ENCODE measurements at regions not wholly inside any gene's neighbourhood (a gene's known extent, or its start where the extent isn't known, plus 50 kb on each side); places are given as distances from the start of the nearest gene placed in this dataset.

DNA sequence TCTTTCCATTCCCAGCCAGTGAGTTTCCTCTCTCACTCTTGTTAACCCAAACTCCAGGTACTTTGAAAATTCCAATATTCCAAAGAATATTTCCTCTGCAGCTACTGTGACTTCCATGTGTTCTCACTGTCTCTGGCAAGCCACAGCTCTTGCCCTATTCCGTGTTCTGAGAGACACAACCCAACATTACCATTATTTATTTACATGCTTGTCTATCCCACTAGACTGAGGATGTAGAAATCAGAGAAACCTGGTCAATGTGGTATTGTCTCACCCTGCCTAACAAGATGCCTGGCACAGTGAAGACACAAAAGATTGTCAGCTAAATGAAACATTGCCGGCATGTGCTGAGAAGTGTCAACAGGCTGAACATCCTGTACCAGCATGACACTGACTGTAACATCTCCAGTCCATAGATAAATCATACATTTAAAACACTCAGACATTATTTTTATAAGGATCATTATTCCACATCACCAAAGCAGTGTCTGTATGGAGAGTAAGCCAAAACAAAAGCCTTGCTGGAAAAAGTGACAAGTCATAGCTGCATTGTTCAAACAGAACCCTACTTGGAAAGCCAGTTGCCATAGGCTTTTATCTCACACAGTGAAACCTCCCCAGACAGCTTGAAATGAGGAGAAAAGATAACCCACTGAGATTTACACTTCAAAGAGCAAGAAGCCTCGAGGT is 72.3 kb downstream of the SIPA1L2 start:
- FAIRE-seq (no peak), DNase-seq (ENCODE audit: insufficient read length, low spot score) (no peak)
- TF ChIP-seq TAF1 (IDR thresholded peaks at IDR 0.05; ENCODE audit: low read depth, low read length) (no peak), POU2F2 (IDR thresholded peaks at IDR 0.05; ENCODE audit: low read depth, low read length) (no peak), POLR2A (IDR thresholded peaks at IDR 0.05; ENCODE audit: low read depth, low read length) (no peak)

DNA sequence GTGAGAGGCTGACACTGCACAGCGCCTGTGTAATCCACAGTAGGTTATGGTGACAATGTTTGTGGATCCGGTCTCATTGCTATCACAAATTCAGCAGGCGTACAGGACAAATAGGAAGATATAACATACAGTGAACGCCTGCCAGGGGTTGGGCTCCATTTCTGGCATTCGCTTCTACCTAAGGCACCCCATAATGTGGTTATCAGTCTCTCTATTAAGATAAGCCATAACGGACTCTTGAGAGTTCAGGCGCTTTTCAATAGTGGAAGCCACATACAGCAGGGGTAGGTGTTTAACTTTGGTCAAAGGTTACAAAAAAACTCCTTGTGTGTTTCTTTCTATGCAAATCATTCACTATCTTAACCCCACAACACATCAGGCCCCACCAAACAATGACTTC is 72.8 kb downstream of the SIPA1L2 start:
- FAIRE-seq (no peak), DNase-seq (ENCODE audit: insufficient read length, low spot score) (no peak)
- no peak for TF ChIP-seq SPI1 (IDR thresholded peaks at IDR 0.05; ENCODE audit: low read depth, low read length)

DNA sequence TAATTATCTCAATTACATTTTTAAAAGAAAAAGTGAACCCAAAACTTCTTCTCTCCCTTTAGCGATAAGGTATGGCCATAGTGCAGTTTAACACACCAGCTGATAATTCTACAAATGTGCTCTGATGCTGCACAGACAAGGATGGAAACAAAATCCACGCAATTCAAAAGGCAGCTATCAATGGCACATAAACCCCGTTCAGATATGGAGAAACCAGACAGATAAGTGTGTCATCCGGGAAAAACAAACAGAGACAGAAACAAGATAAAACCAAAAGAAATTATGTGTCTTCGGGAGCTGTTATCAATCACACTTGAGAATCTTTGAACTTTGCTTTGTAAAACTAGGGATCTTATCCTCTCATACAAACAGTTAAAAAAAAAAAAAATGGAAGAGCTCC is 73.6 kb downstream of the SIPA1L2 start:
- DNase-seq (ENCODE audit: insufficient read length, low spot score): no peak
- no peak for TF ChIP-seq POLR2A (IDR thresholded peaks at IDR 0.05; ENCODE audit: low read depth, low read length)
- no peak for TF ChIP-seq PAX5 (IDR thresholded peaks at IDR 0.05; ENCODE audit: insufficient read depth, low read length, severe bottlenecking)
- no peak for TF ChIP-seq POU2F2 (IDR thresholded peaks at IDR 0.05; ENCODE audit: low read depth, low read length)
- TF ChIP-seq TAF1 (IDR thresholded peaks at IDR 0.05; ENCODE audit: low read depth, low read length): no peak
- TF ChIP-seq SPI1 (IDR thresholded peaks at IDR 0.05; ENCODE audit: low read depth, low read length): no peak
- TF ChIP-seq POLR2AphosphoS5 (IDR thresholded peaks at IDR 0.05; ENCODE audit: low read depth, low read length): no peak
- no peak for FAIRE-seq

DNA sequence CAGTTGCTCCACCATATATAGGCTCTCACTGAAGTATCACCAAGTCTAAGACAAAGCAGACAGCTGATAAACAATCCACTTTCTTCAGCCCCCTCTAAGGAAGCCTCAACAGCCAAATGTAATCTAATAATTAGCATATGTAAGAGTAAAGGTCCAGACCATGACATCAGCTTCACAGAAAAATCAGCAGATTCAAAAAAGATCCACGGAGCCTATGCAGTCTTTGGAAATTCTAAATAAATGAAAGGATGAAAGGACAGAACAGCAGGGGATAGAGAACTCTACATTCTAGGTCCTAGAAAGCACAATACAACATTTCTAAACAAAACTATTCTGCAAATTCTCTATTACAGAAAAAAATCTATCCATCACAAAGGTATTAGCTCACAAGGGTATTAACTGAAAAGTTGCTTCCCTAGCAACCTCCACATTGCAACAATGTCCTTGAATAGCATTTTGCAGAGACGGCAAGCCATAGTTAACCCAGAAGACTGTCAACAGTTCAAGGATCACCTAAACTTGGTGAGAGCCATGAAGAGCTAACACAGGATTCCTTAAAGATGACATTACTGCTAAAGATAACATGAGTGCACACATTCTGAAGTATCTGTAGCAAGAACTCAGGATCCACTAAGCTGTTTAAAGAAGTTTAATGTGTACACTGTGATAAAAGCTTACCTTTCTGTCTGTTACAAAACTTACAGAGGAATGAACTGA is 74.3 kb downstream of the SIPA1L2 start:
- DNase-seq (ENCODE audit: insufficient read length, low spot score) (no peak), FAIRE-seq (no peak)
- no peak for TF ChIP-seq PAX5 (IDR thresholded peaks at IDR 0.05; ENCODE audit: insufficient read depth, low read length, severe bottlenecking)

DNA sequence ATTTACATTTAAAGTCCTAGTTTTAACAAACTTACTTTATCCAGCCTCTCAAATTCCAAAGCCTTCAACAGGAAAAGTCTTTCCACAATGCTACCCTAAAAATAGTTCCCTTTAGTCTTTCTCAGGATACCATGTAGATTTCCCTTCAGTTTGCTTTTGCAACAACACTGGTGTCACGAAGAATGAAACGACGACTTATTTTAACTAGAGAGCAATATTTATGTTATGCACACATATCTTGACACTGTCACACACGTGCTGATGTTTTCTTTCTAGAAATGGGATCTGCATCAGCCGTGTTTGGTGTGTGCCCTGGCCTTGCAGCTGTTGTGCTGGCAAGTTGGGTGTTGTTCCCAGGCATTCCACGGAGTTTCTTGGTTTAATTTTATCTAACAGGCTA is 75.5 kb downstream of the SIPA1L2 start:
- no peak for DNase-seq (ENCODE audit: insufficient read length, low spot score)

DNA sequence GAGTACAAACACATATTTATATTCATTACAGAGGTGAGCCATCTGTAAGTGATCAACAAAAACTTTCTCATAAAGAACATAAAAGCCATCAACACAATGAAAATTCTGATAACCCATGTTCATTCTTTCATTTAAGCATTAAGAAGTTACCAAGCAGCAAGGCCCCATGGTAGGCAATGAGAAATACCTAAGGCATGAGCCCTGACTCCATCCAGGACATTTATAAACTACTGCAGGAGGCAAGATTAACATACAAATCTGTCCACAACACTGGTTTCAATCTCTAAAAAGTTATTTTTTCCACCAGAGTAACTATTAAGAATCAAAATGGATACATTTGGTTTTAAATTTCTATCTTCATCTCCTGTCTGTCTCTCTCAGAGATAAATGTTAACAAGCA is 76.1 kb downstream of the SIPA1L2 start:
- no peak for TF ChIP-seq POLR2A (IDR thresholded peaks at IDR 0.05; ENCODE audit: low read depth, low read length)
- TF ChIP-seq PAX5 (IDR thresholded peaks at IDR 0.05; ENCODE audit: insufficient read depth, low read length, severe bottlenecking): no peak
- no peak for TF ChIP-seq SPI1 (IDR thresholded peaks at IDR 0.05; ENCODE audit: low read depth, low read length)
- no peak for TF ChIP-seq POLR2AphosphoS5 (IDR thresholded peaks at IDR 0.05; ENCODE audit: low read depth, low read length)
- TF ChIP-seq POU2F2 (IDR thresholded peaks at IDR 0.05; ENCODE audit: low read depth, low read length): no peak
- TF ChIP-seq TAF1 (IDR thresholded peaks at IDR 0.05; ENCODE audit: low read depth, low read length): no peak
- FAIRE-seq (no peak), DNase-seq (ENCODE audit: insufficient read length, low spot score) (no peak)

More for the DNA sequence above, 75.5 kb downstream of the SIPA1L2 start:
- no peak for FAIRE-seq
- TF ChIP-seq POLR2A (IDR thresholded peaks at IDR 0.05; ENCODE audit: low read depth, low read length) (no peak), POU2F2 (IDR thresholded peaks at IDR 0.05; ENCODE audit: low read depth, low read length) (no peak), POLR2AphosphoS5 (IDR thresholded peaks at IDR 0.05; ENCODE audit: low read depth, low read length) (no peak), PAX5 (IDR thresholded peaks at IDR 0.05; ENCODE audit: insufficient read depth, low read length, severe bottlenecking) (no peak)

DNA sequence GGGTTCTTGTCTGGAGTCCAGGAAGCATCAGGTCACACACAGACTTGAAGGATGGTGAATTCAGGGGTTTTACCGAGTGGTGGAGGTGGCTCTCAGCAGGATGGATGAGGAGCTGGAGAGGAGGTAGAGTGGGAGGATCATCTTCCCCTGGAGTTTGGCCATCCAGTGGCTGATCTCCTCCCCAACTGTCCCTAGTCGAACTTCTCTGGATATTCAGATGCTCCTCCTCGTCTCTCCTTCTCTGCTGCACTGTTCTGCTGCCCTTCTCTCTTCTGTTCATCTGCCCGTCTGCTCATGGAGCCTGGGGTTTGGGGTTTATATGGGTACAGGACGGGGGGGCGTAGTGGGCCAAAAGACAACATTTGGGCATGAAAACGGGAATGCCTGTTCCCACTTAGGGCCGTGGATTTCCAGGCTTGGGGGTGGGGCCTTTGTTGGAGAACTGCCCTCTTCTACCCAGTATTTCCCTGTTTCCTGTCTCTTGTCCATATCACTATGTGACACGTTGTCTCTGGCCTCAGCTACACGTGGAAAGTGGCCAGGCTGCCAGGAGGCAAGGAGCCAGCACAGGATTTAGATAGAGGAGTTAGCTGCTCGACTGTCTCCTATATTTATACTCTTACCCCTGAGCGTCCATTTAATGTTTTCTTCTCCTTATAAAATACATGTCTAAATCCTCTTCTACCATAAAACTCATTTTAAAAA is 76.7 kb downstream of the SIPA1L2 start:
- DNase-seq (ENCODE audit: insufficient read length, low spot score) (no peak), FAIRE-seq (no peak)
- TF ChIP-seq POLR2A (IDR thresholded peaks at IDR 0.05; ENCODE audit: low read depth, low read length) (no peak), POU2F2 (IDR thresholded peaks at IDR 0.05; ENCODE audit: low read depth, low read length) (no peak), TAF1 (IDR thresholded peaks at IDR 0.05; ENCODE audit: low read depth, low read length) (no peak), POLR2AphosphoS5 (IDR thresholded peaks at IDR 0.05; ENCODE audit: low read depth, low read length) (no peak), SPI1 (IDR thresholded peaks at IDR 0.05; ENCODE audit: low read depth, low read length) (no peak), PAX5 (IDR thresholded peaks at IDR 0.05; ENCODE audit: insufficient read depth, low read length, severe bottlenecking) (no peak)

DNA sequence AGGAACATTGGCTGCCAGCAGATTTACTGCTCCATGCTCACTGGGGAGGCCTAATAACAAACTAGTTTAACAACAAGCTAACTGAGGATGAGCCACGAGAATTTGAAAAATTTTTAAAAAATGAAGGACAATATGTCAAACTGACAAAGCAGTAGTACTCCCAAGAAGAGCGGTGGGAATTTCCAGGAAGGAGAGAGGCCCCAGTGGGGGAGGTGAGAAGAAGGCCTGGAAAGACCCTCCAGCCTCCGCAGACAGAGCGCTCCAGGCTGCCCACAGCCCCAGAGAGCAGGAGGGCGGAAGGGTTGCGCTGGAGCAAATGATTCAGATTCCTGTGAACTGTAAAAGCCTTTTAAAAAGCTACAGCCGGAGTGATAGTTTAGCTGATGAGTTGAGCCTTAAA is 78.5 kb downstream of the SIPA1L2 start:
- TF ChIP-seq TAF1 (IDR thresholded peaks at IDR 0.05; ENCODE audit: low read depth, low read length) (no peak), PAX5 (IDR thresholded peaks at IDR 0.05; ENCODE audit: insufficient read depth, low read length, severe bottlenecking) (no peak), POU2F2 (IDR thresholded peaks at IDR 0.05; ENCODE audit: low read depth, low read length) (no peak), POLR2A (IDR thresholded peaks at IDR 0.05; ENCODE audit: low read depth, low read length) (no peak)
- FAIRE-seq (no peak), DNase-seq (ENCODE audit: insufficient read length, low spot score) (no peak)

DNA sequence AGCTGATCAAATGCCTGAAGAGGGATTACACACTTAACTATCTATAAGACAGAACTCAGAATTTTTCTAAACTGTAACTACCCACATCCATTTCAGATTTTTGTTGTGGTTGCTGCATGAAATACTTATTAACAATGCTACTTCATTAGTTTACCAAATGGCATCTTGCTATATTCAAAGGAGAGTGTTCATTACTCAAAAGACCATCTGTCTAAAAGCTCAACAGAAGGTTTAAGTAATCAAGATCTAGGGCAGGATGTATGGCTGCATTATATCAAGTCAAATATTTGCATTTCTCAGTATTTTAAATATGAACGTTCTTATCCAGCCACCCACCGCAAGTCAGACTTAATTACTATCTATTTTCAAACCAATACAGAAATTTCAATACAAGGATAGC is 79.9 kb downstream of the SIPA1L2 start:
- FAIRE-seq: no peak
- no peak for DNase-seq (ENCODE audit: insufficient read length, low spot score)
- TF ChIP-seq TAF1 (IDR thresholded peaks at IDR 0.05; ENCODE audit: low read depth, low read length): no peak
- TF ChIP-seq SPI1 (IDR thresholded peaks at IDR 0.05; ENCODE audit: low read depth, low read length): no peak
- no peak for TF ChIP-seq POU2F2 (IDR thresholded peaks at IDR 0.05; ENCODE audit: low read depth, low read length)
- no peak for TF ChIP-seq POLR2A (IDR thresholded peaks at IDR 0.05; ENCODE audit: low read depth, low read length)
- no peak for TF ChIP-seq PAX5 (IDR thresholded peaks at IDR 0.05; ENCODE audit: insufficient read depth, low read length, severe bottlenecking)
- TF ChIP-seq POLR2AphosphoS5 (IDR thresholded peaks at IDR 0.05; ENCODE audit: low read depth, low read length): no peak

DNA sequence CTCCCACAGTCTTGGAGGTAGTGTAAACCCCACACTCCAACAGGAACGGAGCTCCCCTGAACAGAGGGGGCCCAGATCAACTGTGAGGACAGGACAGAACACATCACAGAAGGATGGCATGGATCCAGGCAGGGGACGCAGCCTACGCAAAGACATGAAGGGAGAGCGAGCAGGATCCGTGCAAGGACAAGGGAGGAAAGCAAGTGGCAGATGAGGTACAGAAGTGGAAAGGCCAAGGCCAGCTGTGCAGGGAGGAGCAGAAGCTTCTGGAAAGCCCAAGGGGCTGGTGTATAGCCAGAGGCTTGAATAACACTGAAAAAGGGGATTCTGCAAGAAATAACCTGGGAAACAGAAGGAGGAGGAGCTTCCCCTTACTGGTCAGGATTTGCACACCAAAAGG is 81.2 kb downstream of the SIPA1L2 start:
- no peak for FAIRE-seq
- no peak for DNase-seq (ENCODE audit: insufficient read length, low spot score)
- TF ChIP-seq POLR2AphosphoS5 (IDR thresholded peaks at IDR 0.05; ENCODE audit: low read depth, low read length) (no peak), POU2F2 (IDR thresholded peaks at IDR 0.05; ENCODE audit: low read depth, low read length) (no peak), POLR2A (IDR thresholded peaks at IDR 0.05; ENCODE audit: low read depth, low read length) (no peak), SPI1 (IDR thresholded peaks at IDR 0.05; ENCODE audit: low read depth, low read length) (no peak), TAF1 (IDR thresholded peaks at IDR 0.05; ENCODE audit: low read depth, low read length) (no peak)
